ENCODE measurements at regions not wholly inside any gene's neighbourhood (a gene's known extent, or its start where the extent isn't known, plus 50 kb on each side); places are given as distances from the start of the nearest gene placed in this dataset.

- TF ChIP-seq EZH2 (IDR thresholded peaks at IDR 0.05) (no peak), CTCF (IDR thresholded peaks at IDR 0.05 in 2 of 3, conservative IDR thresholded peaks at IDR 0.05 in 1 of 3; ENCODE audit: borderline replicate concordance in 1 of 3, insufficient read depth in 1 of 3, low read depth in 2 of 3, low read length in 2 of 3) (no peak), POLR2A (IDR thresholded peaks at IDR 0.05; ENCODE audit: borderline replicate concordance, extremely low read depth, insufficient read depth, insufficient read length) (no peak), POLR2AphosphoS5 (IDR thresholded peaks at IDR 0.05; ENCODE audit: low read depth, low read length) (no peak), SIN3A (IDR thresholded peaks at IDR 0.05; ENCODE audit: low read depth) (no peak), ZBTB33 (IDR thresholded peaks at IDR 0.05; ENCODE audit: extremely low read depth, insufficient replicate concordance, low read length) (no peak), CEBPB (IDR thresholded peaks at IDR 0.05; ENCODE audit: low read depth) (no peak)
Observed at GRCh38 chr10:124160176-124160575, 66.8 kb upstream of the CHST15 start.
